Type B pancreatic cell (in vitro differentiated cells): ENCODE measurements at regions not wholly inside any gene's neighbourhood (a gene's known extent, or its start where the extent isn't known, plus 50 kb on each side); places are given as distances from the start of the nearest gene placed in this dataset.

Experiments
- DNase-seq: peaks from one replicate; pipeline ENCODE4 v3.0.0; 2021; ENCODE audit warnings: mixed read lengths; ENCODE audit not compliant: unreplicated experiment; ENCODE audit errors: extremely low spot score
- H3K27ac Mint-ChIP-seq: 2 replicates; pipeline ENCODE4 v1.8.0; 2021; ENCODE audit warnings: mild to moderate bottlenecking, mixed read lengths
- H3K27me3 Mint-ChIP-seq: 2 replicates; pipeline ENCODE4 v1.8.0; 2021; ENCODE audit warnings: mixed read lengths
- H3K36me3 Mint-ChIP-seq: 2 replicates; pipeline ENCODE4 v1.8.0; 2021; ENCODE audit warnings: mixed read lengths
- H3K4me1 Mint-ChIP-seq: one replicate; pipeline ENCODE4 v1.8.0; 2021; ENCODE audit warnings: mixed read lengths; ENCODE audit not compliant: unreplicated experiment
- H3K4me3 Mint-ChIP-seq: 2 replicates; pipeline ENCODE4 v1.8.0; 2021; ENCODE audit warnings: mild to moderate bottlenecking, mixed read lengths
- H3K9me3 Mint-ChIP-seq: 2 replicates; pipeline ENCODE4 v1.8.0; 2021; ENCODE audit warnings: mixed read lengths
- CTCF ChIP-seq: fragments of 200-600 bp; sonication (generic); conservative IDR thresholded peaks from 2 replicates; pipeline ENCODE4 v1.5.0; 2021; ENCODE audit warnings: antibody characterized with exemption, mild to moderate bottlenecking

- no peaks in the 10 kb centered on the region for H3K27me3 Mint-ChIP-seq
- H3K9me3 Mint-ChIP-seq: no peaks in the 10 kb centered on the region
- peaks cover 4% of the 10 kb centered on the region for H3K36me3 Mint-ChIP-seq
- no peak for DNase-seq
- H3K4me1 Mint-ChIP-seq: no peaks in the 10 kb centered on the region
- no peak for TF ChIP-seq CTCF
- H3K4me3 Mint-ChIP-seq: no peak overlapping the region
- H3K27ac Mint-ChIP-seq: no peak overlapping the region
These were observed 65.9 kb upstream of the C5orf46 start for GRCh38 chr5:147972076-147972840.

GRCh38 chr5:147971472-147971871 lies 65.1 kb upstream of the C5orf46 start:
- no peak for DNase-seq
- Mint-ChIP-seq H3K36me3 (peaks cover 4% of the 10 kb centered on the region), H3K27ac (no peak overlapping the region), H3K9me3 (no peaks in the 10 kb centered on the region), H3K4me1 (no peaks in the 10 kb centered on the region), H3K27me3 (no peaks in the 10 kb centered on the region), H3K4me3 (no peak overlapping the region)
- TF ChIP-seq CTCF: no peak

- H3K27ac Mint-ChIP-seq: no peak overlapping the region
- no peak for TF ChIP-seq CTCF
- no peak for DNase-seq
- H3K27me3 Mint-ChIP-seq: no peaks in the 10 kb centered on the region
- H3K36me3 Mint-ChIP-seq: peaks cover 4% of the 10 kb centered on the region
- peaks cover 5% of the 10 kb centered on the region for H3K4me1 Mint-ChIP-seq
- H3K9me3 Mint-ChIP-seq: no peaks in the 10 kb centered on the region
- no peak overlapping the region for H3K4me3 Mint-ChIP-seq
These were observed 62.5 kb upstream of the C5orf46 start for GRCh38 chr5:147968855-147969254.

- no peak for TF ChIP-seq CTCF
- peaks cover 4% of the 10 kb centered on the region for H3K36me3 Mint-ChIP-seq
- no peak for DNase-seq
- no peaks in the 10 kb centered on the region for H3K27me3 Mint-ChIP-seq
- H3K27ac Mint-ChIP-seq: no peak overlapping the region
- H3K9me3 Mint-ChIP-seq: no peaks in the 10 kb centered on the region
- H3K4me1 Mint-ChIP-seq: peaks cover 5% of the 10 kb centered on the region
- no peak overlapping the region for H3K4me3 Mint-ChIP-seq
These were observed 60.5 kb upstream of the C5orf46 start for GRCh38 chr5:147966829-147967228.

- Mint-ChIP-seq H3K27me3 (no peaks in the 10 kb centered on the region), H3K27ac (no peak overlapping the region), H3K9me3 (peaks cover 3% of the 10 kb centered on the region), H3K4me1 (peaks cover 8% of the 10 kb centered on the region), H3K36me3 (peaks cover 7% of the 10 kb centered on the region), H3K4me3 (no peak overlapping the region)
- no peak for DNase-seq
- TF ChIP-seq CTCF: no peak
These were observed 60.0 kb upstream of the C5orf46 start for GRCh38 chr5:147966326-147966725.

- Mint-ChIP-seq H3K36me3 (peaks cover 9% of the 10 kb centered on the region), H3K4me1 (peaks cover 10% of the 10 kb centered on the region), H3K4me3 (no peak overlapping the region), H3K9me3 (peaks cover 5% of the 10 kb centered on the region), H3K27me3 (no peaks in the 10 kb centered on the region), H3K27ac (no peak overlapping the region)
- DNase-seq: no peak
- no peak for TF ChIP-seq CTCF
These were observed 59.4 kb upstream of the C5orf46 start for GRCh38 chr5:147965715-147966114.
